A549 (cell line): ENCODE measurements at regions not wholly inside any gene's neighbourhood (a gene's known extent, or its start where the extent isn't known, plus 50 kb on each side); places are given as distances from the start of the nearest gene placed in this dataset.

Experiments used
- CHD2 ChIP-seq: fragments of 150-350 bp; IDR thresholded peaks from 2 replicates; pipeline ENCODE4 v1.6.1; 2014; ENCODE audit warnings: low read length; ENCODE audit not compliant: partially characterized antibody
- REST ChIP-seq: fragments of 200-600 bp; sonication (generic); IDR thresholded peaks from 2 replicates; pipeline ENCODE4 v1.6.1; 2016; ENCODE audit warnings: antibody characterized with exemption, mild to moderate bottlenecking, moderate library complexity
- RFX5 ChIP-seq: fragments of 450-650 bp; IDR thresholded peaks from 2 replicates; pipeline ENCODE4 v1.7.1; 2014; ENCODE audit warnings: antibody characterized with exemption, mild to moderate bottlenecking, moderate library complexity
- ZC3H11A ChIP-seq: fragments of 450-650 bp; IDR thresholded peaks from 2 replicates; pipeline ENCODE4 v1.6.1; 2014; ENCODE audit warnings: antibody characterized with exemption, mild to moderate bottlenecking

GRCh38 chr1:221527886-221528624, 213.8 kb downstream of the DUSP10 start:
- TF ChIP-seq ZC3H11A: no peak
- TF ChIP-seq REST: no peak
- no peak for TF ChIP-seq RFX5
- no peak for TF ChIP-seq CHD2
